Ascending aorta (tissue), 2 donors: ENCODE measurements at regions not wholly inside any gene's neighbourhood (a gene's known extent, or its start where the extent isn't known, plus 50 kb on each side); places are given as distances from the start of the nearest gene placed in this dataset.

Experiments
- DNase-seq, 2 donors: peaks; one replicate each; pipeline ENCODE4 v3.0.0-alpha.2; 2019; ENCODE audit warnings: low spot score in 2 of 2
- H3K27ac ChIP-seq, 2 donors: fragments of 200-600 bp; sonication (generic); one replicate each; pipeline ENCODE4 v1.5.1; 2016 to 2017; ENCODE audit warnings: mild to moderate bottlenecking in 1 of 2
- H3K27me3 ChIP-seq: fragments of 200-600 bp; sonication (generic); one replicate; pipeline ENCODE4 v1.5.1; 2017
- H3K36me3 ChIP-seq, 2 donors: fragments of 200-600 bp; sonication (generic); one replicate each; pipeline ENCODE4 v1.5.1; 2016
- H3K4me1 ChIP-seq, 2 donors: fragments of 200-600 bp; sonication (generic); one replicate each; pipeline ENCODE4 v1.5.1; 2016 to 2017; ENCODE audit warnings: mild to moderate bottlenecking in 1 of 2
- H3K4me3 ChIP-seq, 2 donors: fragments of 200-600 bp; sonication (generic); one replicate each; pipeline ENCODE4 v1.5.1; 2016 to 2017; ENCODE audit warnings: mild to moderate bottlenecking in 1 of 2
- H3K9me3 ChIP-seq, 2 donors: fragments of 200-600 bp; sonication (generic); one replicate each; pipeline ENCODE4 v1.5.1; 2016
- CTCF ChIP-seq, 3 experiments: fragments of 200-600 bp in 2 of 3; fragments of 450-650 bp in 1 of 3; sonication (generic) in 2 of 3; IDR thresholded peaks; one replicate each; pipeline ENCODE4 v1.5.1; 2016 to 2019; ENCODE audit warnings: antibody characterized with exemption in 3 of 3, mild to moderate bottlenecking in 1 of 3, moderate library complexity in 1 of 3
- intact Hi-C: fragments of 100-400 bp; cut with DNase I; formaldehyde crosslinking; loops from one replicate; pipeline ENCODE4 v1.15.1; 2023

GRCh38 chr12:115885040-115885690 is 392.3 kb downstream of the MED13L start:
- H3K9me3 ChIP-seq = no peaks in the 10 kb centered on the region
- intact Hi-C loops = no loop called here
- no peak for TF ChIP-seq CTCF (IDR thresholded peaks at IDR 0.05)
- no peak for DNase-seq
- no peaks in the 10 kb centered on the region for H3K27me3 ChIP-seq
- H3K4me1 ChIP-seq = no peaks in the 10 kb centered on the region
- H3K27ac ChIP-seq = no peak overlapping the region
- H3K4me3 ChIP-seq = no peak overlapping the region
- H3K36me3 ChIP-seq = no peaks in the 10 kb centered on the region

DNA sequence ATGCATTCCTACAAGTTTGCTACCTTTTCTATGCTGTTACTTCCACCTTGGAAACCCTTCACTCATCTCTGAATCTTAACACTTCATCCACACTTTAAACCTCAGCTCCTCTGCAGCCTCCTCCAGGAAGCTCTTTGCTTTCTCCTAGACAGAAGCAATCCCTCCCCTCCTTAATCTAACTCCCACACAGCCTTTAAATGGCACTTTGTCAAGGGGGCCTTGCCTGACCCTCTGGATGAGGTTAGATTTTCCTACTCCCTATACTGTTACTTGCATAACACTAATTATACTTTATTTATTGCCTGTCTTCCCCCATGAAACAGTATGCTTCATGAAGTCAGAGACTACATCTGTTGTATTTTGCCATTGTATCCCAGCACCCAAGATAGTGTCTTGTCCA is 394.6 kb downstream of the MED13L start:
- H3K27ac ChIP-seq = no peak overlapping the region
- no peak overlapping the region for H3K4me3 ChIP-seq
- no peaks in the 10 kb centered on the region for H3K9me3 ChIP-seq
- intact Hi-C loops = no loop called here
- no peak for DNase-seq
- no peak for TF ChIP-seq CTCF (IDR thresholded peaks at IDR 0.05)
- H3K4me1 ChIP-seq = no peaks in the 10 kb centered on the region
- no peaks in the 10 kb centered on the region for H3K27me3 ChIP-seq
- H3K36me3 ChIP-seq = no peaks in the 10 kb centered on the region

GRCh38 chr12:115880238-115880637 is 397.3 kb downstream of the MED13L start:
- H3K36me3 ChIP-seq = no peaks in the 10 kb centered on the region
- H3K9me3 ChIP-seq = no peaks in the 10 kb centered on the region
- TF ChIP-seq CTCF (IDR thresholded peaks at IDR 0.05) = no peak
- no peaks in the 10 kb centered on the region for H3K4me1 ChIP-seq
- no peak for DNase-seq
- intact Hi-C loops = no loop called here
- no peak overlapping the region for H3K4me3 ChIP-seq
- no peak overlapping the region for H3K27ac ChIP-seq
- H3K27me3 ChIP-seq = no peaks in the 10 kb centered on the region

DNA sequence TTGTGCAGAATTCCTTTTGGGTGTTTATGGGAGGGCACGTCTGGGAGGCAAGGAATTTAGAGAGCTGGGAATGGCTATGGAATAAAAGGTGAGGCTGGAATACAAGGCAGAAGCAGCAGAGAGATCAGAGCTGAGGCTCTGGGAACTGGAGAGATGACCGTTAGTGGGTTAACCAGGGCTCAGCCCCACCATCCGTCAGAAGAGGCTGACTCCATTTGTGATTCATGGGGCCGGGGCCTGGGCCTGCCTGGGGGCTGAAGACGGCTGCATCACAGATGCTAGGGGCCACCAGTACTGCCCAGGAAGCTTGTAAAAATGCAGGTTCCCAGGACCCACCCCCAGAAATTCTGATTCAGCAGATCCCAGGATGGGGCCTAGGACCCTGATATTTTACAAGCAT is 398.1 kb downstream of the MED13L start:
- no peaks in the 10 kb centered on the region for H3K9me3 ChIP-seq
- H3K27ac ChIP-seq = no peak overlapping the region
- no peak overlapping the region for H3K4me3 ChIP-seq
- intact Hi-C loops = no loop called here
- H3K27me3 ChIP-seq = no peaks in the 10 kb centered on the region
- TF ChIP-seq CTCF (IDR thresholded peaks at IDR 0.05) = no peak
- H3K4me1 ChIP-seq = no peaks in the 10 kb centered on the region
- DNase-seq = no peak
- H3K36me3 ChIP-seq = no peaks in the 10 kb centered on the region

DNA sequence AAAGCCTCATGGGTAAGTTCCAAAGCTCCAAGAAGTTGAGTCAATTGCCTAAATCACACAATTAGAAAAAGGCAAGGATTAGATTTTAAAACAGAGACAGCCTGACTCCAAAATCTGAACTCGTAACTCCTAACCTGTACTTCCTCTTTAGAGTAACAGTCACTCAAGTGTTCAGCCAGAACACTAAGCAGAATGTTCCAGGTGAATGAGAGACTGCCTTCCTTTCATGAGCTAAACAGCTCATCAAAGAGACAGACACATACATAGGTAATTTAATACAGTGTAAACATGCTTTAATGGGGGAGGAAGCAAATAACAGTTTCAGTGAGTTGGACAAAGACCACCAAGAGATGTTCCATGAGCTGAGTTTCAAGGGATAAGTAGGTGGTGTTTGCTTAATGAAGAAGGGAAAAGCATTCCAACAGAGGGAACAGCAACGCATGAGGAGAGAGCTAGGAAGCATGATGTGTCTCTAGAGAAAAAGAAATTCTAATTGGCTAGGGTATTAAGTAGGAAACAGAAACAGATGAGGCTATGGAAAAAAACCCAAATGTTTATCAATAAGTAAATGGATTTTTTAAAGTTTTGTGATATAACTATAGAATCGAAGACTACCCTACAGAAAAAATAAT is 403.9 kb downstream of the MED13L start:
- intact Hi-C loops = no loop called here
- Histone ChIP-seq H3K27ac (no peak overlapping the region), H3K4me1 (no peaks in the 10 kb centered on the region), H3K9me3 (no peaks in the 10 kb centered on the region), H3K27me3 (no peaks in the 10 kb centered on the region), H3K36me3 (no peaks in the 10 kb centered on the region), H3K4me3 (no peak overlapping the region)
- DNase-seq = no peak
- no peak for TF ChIP-seq CTCF (IDR thresholded peaks at IDR 0.05)
